ENCODE measurements at regions not wholly inside any gene's neighbourhood (a gene's known extent, or its start where the extent isn't known, plus 50 kb on each side); places are given as distances from the start of the nearest gene placed in this dataset.
"Not testable (repeated sequence)": the region's sequence is repeated elsewhere in the genome, so short reads cannot be mapped to it uniquely, and the experiment has no call there.

DNA sequence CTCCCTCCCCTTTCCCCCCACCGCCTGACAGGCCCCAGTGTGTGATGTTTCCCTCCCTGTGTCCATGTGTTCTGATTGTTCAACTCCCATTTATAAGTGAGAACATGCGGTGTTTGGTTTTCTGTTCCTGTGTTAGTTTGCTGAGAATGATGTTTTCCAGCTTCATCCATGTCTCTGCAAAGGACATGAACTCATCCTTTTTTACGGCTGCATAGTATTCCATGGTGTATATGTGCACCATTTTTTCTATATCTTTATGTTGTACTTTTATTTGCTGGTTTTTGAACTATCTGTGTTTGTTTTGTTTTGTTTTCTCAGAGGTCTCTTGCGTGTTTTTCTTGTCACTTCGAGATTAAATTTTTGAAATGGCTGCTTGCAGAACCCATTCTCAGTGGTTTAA lies 188.8 kb upstream of the SLIT2 start:
- not testable (repeated sequence) for TF ChIP-seq MXI1 (IDR thresholded peaks at IDR 0.05; ENCODE audit: low read depth, low read length); MEF2A (IDR thresholded peaks at IDR 0.05; ENCODE audit: borderline replicate concordance, low read depth); EZH2phosphoT487 (IDR thresholded peaks at IDR 0.05; ENCODE audit: borderline replicate concordance, low read depth); TAF1 (IDR thresholded peaks at IDR 0.05; ENCODE audit: borderline replicate concordance, low read depth, low read length)
- TF ChIP-seq, protein P1, sequence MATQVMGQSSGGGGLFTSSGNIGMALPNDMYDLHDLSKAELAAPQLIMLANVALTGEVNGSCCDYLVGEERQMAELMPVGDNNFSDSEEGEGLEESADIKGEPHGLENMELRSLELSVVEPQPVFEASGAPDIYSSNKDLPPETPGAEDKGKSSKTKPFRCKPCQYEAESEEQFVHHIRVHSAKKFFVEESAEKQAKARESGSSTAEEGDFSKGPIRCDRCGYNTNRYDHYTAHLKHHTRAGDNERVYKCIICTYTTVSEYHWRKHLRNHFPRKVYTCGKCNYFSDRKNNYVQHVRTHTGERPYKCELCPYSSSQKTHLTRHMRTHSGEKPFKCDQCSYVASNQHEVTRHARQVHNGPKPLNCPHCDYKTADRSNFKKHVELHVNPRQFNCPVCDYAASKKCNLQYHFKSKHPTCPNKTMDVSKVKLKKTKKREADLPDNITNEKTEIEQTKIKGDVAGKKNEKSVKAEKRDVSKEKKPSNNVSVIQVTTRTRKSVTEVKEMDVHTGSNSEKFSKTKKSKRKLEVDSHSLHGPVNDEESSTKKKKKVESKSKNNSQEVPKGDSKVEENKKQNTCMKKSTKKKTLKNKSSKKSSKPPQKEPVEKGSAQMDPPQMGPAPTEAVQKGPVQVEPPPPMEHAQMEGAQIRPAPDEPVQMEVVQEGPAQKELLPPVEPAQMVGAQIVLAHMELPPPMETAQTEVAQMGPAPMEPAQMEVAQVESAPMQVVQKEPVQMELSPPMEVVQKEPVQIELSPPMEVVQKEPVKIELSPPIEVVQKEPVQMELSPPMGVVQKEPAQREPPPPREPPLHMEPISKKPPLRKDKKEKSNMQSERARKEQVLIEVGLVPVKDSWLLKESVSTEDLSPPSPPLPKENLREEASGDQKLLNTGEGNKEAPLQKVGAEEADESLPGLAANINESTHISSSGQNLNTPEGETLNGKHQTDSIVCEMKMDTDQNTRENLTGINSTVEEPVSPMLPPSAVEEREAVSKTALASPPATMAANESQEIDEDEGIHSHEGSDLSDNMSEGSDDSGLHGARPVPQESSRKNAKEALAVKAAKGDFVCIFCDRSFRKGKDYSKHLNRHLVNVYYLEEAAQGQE (IDR thresholded peaks at IDR 0.05; ENCODE audit: low read depth, low read length), result not testable (repeated sequence)
- TF ChIP-seq, protein P2, sequence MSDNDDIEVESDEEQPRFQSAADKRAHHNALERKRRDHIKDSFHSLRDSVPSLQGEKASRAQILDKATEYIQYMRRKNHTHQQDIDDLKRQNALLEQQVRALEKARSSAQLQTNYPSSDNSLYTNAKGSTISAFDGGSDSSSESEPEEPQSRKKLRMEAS (IDR thresholded peaks at IDR 0.05; ENCODE audit: low read depth), result not testable (repeated sequence)

Measured in SK-N-SH (cell line).